ENCODE measurements at regions not wholly inside any gene's neighbourhood (a gene's known extent, or its start where the extent isn't known, plus 50 kb on each side); places are given as distances from the start of the nearest gene placed in this dataset.

DNA sequence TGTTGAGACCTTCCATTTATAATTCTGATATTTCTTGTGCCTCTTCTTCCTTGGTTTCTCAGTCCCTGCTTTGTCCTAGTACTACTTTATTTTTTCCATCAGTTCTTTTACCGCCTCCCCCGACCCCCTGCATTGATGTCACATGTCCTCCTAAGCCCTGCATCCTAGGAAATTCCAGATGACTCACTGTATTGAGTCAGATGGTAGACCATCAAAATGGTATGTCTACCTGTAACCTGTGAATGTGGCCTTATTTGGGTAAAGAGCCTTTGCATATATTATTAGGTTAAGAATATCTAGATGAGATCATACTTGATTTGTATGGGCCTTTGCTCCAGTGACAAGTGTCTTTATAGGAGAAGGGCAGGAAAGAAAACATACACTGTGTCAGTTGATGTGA is 515.3 kb upstream of the CA10 start:
- no peaks in the 10 kb centered on the region for H3K27me3 ChIP-seq (ENCODE audit: insufficient read depth)
- no peak overlapping the region for H3K27ac ChIP-seq (ENCODE audit: low read depth)
- Mint-ChIP-seq H3K9me3 (peaks cover 22% of the 10 kb centered on the region), H3K36me3 (ENCODE audit: low read depth) (peaks cover 2% of the 10 kb centered on the region; the same call in 2 of the 3 replicates), H3K4me1 (no peaks in the 10 kb centered on the region), H3K27me3 (ENCODE audit: insufficient read depth, low read depth, poor library complexity) (no peaks in the 10 kb centered on the region), H3K27ac (no peak overlapping the region), H3K4me3 (no peak overlapping the region)
- ATAC-seq (no peak), DNase-seq (ENCODE audit: low spot score) (no peak)
- no peak overlapping the region for H3K4me2 ChIP-seq
- H4K20me1 ChIP-seq (replicated peaks; ENCODE audit: insufficient read depth) = no peaks in the 10 kb centered on the region
- no peak overlapping the region for H3K4me3 ChIP-seq
- no peaks in the 10 kb centered on the region for H3F3A ChIP-seq (replicated peaks; ENCODE audit: low read depth)
- H3K9me2 ChIP-seq (ENCODE audit: insufficient read depth) = peaks cover 4% of the 10 kb centered on the region; the same call in 1 of the 2 replicates
- no peak overlapping the region for H2AFZ ChIP-seq
- H3K79me2 ChIP-seq (replicated peaks; ENCODE audit: insufficient read depth) = no peaks in the 10 kb centered on the region
- H3K36me3 ChIP-seq (ENCODE audit: insufficient read depth) = no peaks in the 10 kb centered on the region
- TF ChIP-seq, protein P1, sequence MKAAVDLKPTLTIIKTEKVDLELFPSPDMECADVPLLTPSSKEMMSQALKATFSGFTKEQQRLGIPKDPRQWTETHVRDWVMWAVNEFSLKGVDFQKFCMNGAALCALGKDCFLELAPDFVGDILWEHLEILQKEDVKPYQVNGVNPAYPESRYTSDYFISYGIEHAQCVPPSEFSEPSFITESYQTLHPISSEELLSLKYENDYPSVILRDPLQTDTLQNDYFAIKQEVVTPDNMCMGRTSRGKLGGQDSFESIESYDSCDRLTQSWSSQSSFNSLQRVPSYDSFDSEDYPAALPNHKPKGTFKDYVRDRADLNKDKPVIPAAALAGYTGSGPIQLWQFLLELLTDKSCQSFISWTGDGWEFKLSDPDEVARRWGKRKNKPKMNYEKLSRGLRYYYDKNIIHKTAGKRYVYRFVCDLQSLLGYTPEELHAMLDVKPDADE (IDR thresholded peaks at IDR 0.05) = no peak
- TF ChIP-seq EZH2phosphoT487 (IDR thresholded peaks at IDR 0.05; ENCODE audit: unreplicated experiment) (no peak), POLR2AphosphoS5 (IDR thresholded peaks at IDR 0.05; ENCODE audit: low read depth) (no peak), EZH2 (IDR thresholded peaks at IDR 0.05; ENCODE audit: low read depth, unreplicated experiment) (no peak), ZNF114 (CRISPR knock-in tag; IDR thresholded peaks at IDR 0.05) (no peak), CREB1 (CRISPR knock-in tag; IDR thresholded peaks at IDR 0.05; ENCODE audit: low read depth) (no peak), NANOG (IDR thresholded peaks at IDR 0.05; ENCODE audit: borderline replicate concordance) (no peak), STAT1 (IDR thresholded peaks at IDR 0.05; ENCODE audit: unreplicated experiment) (no peak), ZNF331 (CRISPR knock-in tag; IDR thresholded peaks at IDR 0.05; ENCODE audit: low read depth) (no peak), JUNB (IDR thresholded peaks at IDR 0.05; ENCODE audit: unreplicated experiment) (no peak), ZNF462 (CRISPR knock-in tag; IDR thresholded peaks at IDR 0.05) (no peak)
- H3K4me1 ChIP-seq (ENCODE audit: insufficient read depth) = no peaks in the 10 kb centered on the region

Measured in GM23338 (cell line).